ENCODE measurements at regions not wholly inside any gene's neighbourhood (a gene's known extent, or its start where the extent isn't known, plus 50 kb on each side); places are given as distances from the start of the nearest gene placed in this dataset.

DNA sequence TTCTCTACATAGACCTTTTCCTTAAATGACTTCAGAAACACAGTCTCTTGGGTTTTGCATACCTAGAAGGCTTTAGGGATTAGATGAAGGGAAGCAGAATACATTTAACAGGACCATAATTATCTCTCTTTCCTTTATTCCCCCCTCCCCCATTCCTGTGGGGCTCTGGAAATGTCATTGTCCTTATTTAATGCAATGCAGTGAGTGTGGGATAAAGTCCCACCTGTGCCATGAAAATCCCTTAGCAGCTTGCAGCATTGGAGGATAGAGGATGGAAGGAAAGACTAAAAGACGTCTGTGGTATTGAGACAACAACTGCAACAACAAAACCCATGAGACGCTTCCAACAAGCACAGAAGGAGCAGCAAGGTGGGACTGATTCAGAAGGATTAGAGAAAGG is 117.8 kb upstream of the DCC start:
- TF ChIP-seq CHD1 (IDR thresholded peaks at IDR 0.05; ENCODE audit: low read depth, low read length) = no peak
- TF ChIP-seq POLR2A (IDR thresholded peaks at IDR 0.05; ENCODE audit: control extremely low read depth in 1 of 2, low read depth in 2 of 2, low read length in 2 of 2) = no peak
- no peak for TF ChIP-seq EP300 (IDR thresholded peaks at IDR 0.05; ENCODE audit: borderline replicate concordance in 1 of 2, low read depth in 2 of 2, low read length in 2 of 2)
- no peak for TF ChIP-seq TAF7 (optimal IDR thresholded peaks at IDR 0.05; ENCODE audit: borderline replicate concordance, low read depth, low read length)
- TF ChIP-seq, protein P1, sequence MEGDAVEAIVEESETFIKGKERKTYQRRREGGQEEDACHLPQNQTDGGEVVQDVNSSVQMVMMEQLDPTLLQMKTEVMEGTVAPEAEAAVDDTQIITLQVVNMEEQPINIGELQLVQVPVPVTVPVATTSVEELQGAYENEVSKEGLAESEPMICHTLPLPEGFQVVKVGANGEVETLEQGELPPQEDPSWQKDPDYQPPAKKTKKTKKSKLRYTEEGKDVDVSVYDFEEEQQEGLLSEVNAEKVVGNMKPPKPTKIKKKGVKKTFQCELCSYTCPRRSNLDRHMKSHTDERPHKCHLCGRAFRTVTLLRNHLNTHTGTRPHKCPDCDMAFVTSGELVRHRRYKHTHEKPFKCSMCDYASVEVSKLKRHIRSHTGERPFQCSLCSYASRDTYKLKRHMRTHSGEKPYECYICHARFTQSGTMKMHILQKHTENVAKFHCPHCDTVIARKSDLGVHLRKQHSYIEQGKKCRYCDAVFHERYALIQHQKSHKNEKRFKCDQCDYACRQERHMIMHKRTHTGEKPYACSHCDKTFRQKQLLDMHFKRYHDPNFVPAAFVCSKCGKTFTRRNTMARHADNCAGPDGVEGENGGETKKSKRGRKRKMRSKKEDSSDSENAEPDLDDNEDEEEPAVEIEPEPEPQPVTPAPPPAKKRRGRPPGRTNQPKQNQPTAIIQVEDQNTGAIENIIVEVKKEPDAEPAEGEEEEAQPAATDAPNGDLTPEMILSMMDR (IDR thresholded peaks at IDR 0.05; ENCODE audit: control extremely low read depth in 1 of 3, insufficient read depth in 1 of 3, low read depth in 1 of 3, low read length in 3 of 3) = no peak
- no peak for TF ChIP-seq TEAD4 (IDR thresholded peaks at IDR 0.05; ENCODE audit: low read depth, low read length)
- TF ChIP-seq EZH2 (IDR thresholded peaks at IDR 0.05; ENCODE audit: low read depth, low read length, severe bottlenecking) = no peak
- no peak for TF ChIP-seq BRCA1 (IDR thresholded peaks at IDR 0.05; ENCODE audit: low read depth, low read length)
- TF ChIP-seq, protein P2, sequence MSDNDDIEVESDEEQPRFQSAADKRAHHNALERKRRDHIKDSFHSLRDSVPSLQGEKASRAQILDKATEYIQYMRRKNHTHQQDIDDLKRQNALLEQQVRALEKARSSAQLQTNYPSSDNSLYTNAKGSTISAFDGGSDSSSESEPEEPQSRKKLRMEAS (IDR thresholded peaks at IDR 0.05) = no peak
